ENCODE measurements at regions not wholly inside any gene's neighbourhood (a gene's known extent, or its start where the extent isn't known, plus 50 kb on each side); places are given as distances from the start of the nearest gene placed in this dataset.
"Not testable (repeated sequence)": the region's sequence is repeated elsewhere in the genome, so short reads cannot be mapped to it uniquely, and the experiment has no call there.

- H3K27ac ChIP-seq, result no peak overlapping the region
- H3K36me3 ChIP-seq, result no peaks in the 10 kb centered on the region
- no peaks in the 10 kb centered on the region for H3K27me3 ChIP-seq
- no peak overlapping the region for H3K4me3 ChIP-seq
- H3K4me1 ChIP-seq, result no peaks in the 10 kb centered on the region
- no peak for TF ChIP-seq POLR2A (IDR thresholded peaks at IDR 0.05)
- TF ChIP-seq CTCF (IDR thresholded peaks at IDR 0.05), result no peak
- TF ChIP-seq POLR2AphosphoS5 (IDR thresholded peaks at IDR 0.05; ENCODE audit: insufficient read depth in 1 of 2, low read depth in 1 of 2), result no peak
- intact Hi-C loops (cut with DNase I), result no loop called here
- no peak for DNase-seq (ENCODE audit: extremely low spot score in 2 of 2)
- H3K9me3 ChIP-seq, result no peaks in the 10 kb centered on the region
These were observed 221.4 kb downstream of the PTN start for GRCh38 chr7:137122145-137122544.

GRCh38 chr7:137120690-137121089, 222.8 kb downstream of the PTN start:
- H3K9me3 ChIP-seq, result no peaks in the 10 kb centered on the region
- H3K36me3 ChIP-seq, result no peaks in the 10 kb centered on the region
- intact Hi-C loops (cut with DNase I), result no loop called here
- TF ChIP-seq CTCF (IDR thresholded peaks at IDR 0.05) (no peak), POLR2A (IDR thresholded peaks at IDR 0.05) (no peak), POLR2AphosphoS5 (IDR thresholded peaks at IDR 0.05; ENCODE audit: insufficient read depth in 1 of 2, low read depth in 1 of 2) (no peak)
- H3K4me3 ChIP-seq, result no peak overlapping the region
- DNase-seq (ENCODE audit: extremely low spot score in 2 of 2), result no peak
- no peaks in the 10 kb centered on the region for H3K27me3 ChIP-seq
- H3K4me1 ChIP-seq, result no peaks in the 10 kb centered on the region
- no peak overlapping the region for H3K27ac ChIP-seq

- Histone ChIP-seq H3K36me3 (no peaks in the 10 kb centered on the region), H3K9me3 (no peaks in the 10 kb centered on the region), H3K4me3 (no peak overlapping the region), H3K4me1 (no peaks in the 10 kb centered on the region), H3K27me3 (no peaks in the 10 kb centered on the region), H3K27ac (no peak overlapping the region)
- intact Hi-C loops (cut with DNase I), result no loop called here
- TF ChIP-seq POLR2A (IDR thresholded peaks at IDR 0.05) (no peak), POLR2AphosphoS5 (IDR thresholded peaks at IDR 0.05; ENCODE audit: insufficient read depth in 1 of 2, low read depth in 1 of 2) (no peak), CTCF (IDR thresholded peaks at IDR 0.05) (no peak)
- DNase-seq (ENCODE audit: extremely low spot score in 2 of 2), result no peak
These were observed 233.0 kb downstream of the PTN start for GRCh38 chr7:137110535-137110934.

- TF ChIP-seq CTCF (IDR thresholded peaks at IDR 0.05), result no peak
- TF ChIP-seq POLR2A (IDR thresholded peaks at IDR 0.05), result no peak
- no peak for TF ChIP-seq POLR2AphosphoS5 (IDR thresholded peaks at IDR 0.05; ENCODE audit: insufficient read depth in 1 of 2, low read depth in 1 of 2)
- Histone ChIP-seq H3K27ac (no peak overlapping the region), H3K9me3 (no peaks in the 10 kb centered on the region), H3K4me3 (no peak overlapping the region), H3K27me3 (no peaks in the 10 kb centered on the region), H3K36me3 (no peaks in the 10 kb centered on the region), H3K4me1 (no peaks in the 10 kb centered on the region)
- intact Hi-C loops (cut with DNase I), result no loop called here
- no peak for DNase-seq (ENCODE audit: extremely low spot score in 2 of 2)
These were observed 233.4 kb downstream of the PTN start for GRCh38 chr7:137110091-137110509.

GRCh38 chr7:137107802-137108201, 235.7 kb downstream of the PTN start:
- intact Hi-C loops (cut with DNase I); H3K4me3 ChIP-seq; DNase-seq (ENCODE audit: extremely low spot score in 2 of 2); H3K27ac ChIP-seq; H3K4me1 ChIP-seq; H3K9me3 ChIP-seq; H3K27me3 ChIP-seq; H3K36me3 ChIP-seq: not testable (repeated sequence)

- H3K4me3 ChIP-seq; H3K4me1 ChIP-seq; DNase-seq (ENCODE audit: extremely low spot score in 2 of 2); H3K9me3 ChIP-seq; intact Hi-C loops (cut with DNase I); H3K27me3 ChIP-seq; H3K36me3 ChIP-seq; H3K27ac ChIP-seq: not testable (repeated sequence)
These were observed 235.1 kb downstream of the CHRM2 start for GRCh38 chr7:137103526-137103925.
